Posterior vena cava (tissue), 2 donors: ENCODE measurements at regions not wholly inside any gene's neighbourhood (a gene's known extent, or its start where the extent isn't known, plus 50 kb on each side); places are given as distances from the start of the nearest gene placed in this dataset.

Experiments
- DNase-seq: peaks from one replicate; pipeline ENCODE4 v3.0.0-alpha.2; 2020; ENCODE audit warnings: low spot score
- intact Hi-C, 2 donors: fragments of 100-400 bp; cut with DNase I; formaldehyde crosslinking; loops; one replicate each; pipeline versions ENCODE4 v1.14.1 to v1.14.2; 2022 to 2023
- donor health status: DM: yes; HTN: yes; CAD: no.
- donor health status: DM: yes; HTN: yes; CAD: no.

DNA sequence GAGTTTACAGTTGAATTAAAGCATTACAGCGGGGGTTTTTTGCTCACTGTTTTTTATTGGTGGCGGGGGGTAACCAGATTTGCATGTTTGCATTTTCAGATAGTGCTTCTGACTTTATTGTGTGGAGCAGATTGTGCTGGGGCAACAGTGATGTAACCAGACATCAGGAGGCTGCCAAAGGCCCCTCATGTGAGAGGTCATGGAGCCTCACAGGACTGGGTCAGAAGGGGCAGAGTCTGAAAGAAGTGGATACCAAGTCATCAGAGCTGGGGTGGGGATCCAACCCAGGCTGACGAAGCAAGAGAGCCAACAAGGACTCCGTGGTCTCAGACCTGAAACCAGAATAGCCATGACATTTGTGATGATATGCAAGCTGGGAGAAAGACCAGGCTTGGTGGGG lies 259.4 kb upstream of the TAS2R1 start:
- intact Hi-C loops = no loop called here
- DNase-seq = no peak

DNA sequence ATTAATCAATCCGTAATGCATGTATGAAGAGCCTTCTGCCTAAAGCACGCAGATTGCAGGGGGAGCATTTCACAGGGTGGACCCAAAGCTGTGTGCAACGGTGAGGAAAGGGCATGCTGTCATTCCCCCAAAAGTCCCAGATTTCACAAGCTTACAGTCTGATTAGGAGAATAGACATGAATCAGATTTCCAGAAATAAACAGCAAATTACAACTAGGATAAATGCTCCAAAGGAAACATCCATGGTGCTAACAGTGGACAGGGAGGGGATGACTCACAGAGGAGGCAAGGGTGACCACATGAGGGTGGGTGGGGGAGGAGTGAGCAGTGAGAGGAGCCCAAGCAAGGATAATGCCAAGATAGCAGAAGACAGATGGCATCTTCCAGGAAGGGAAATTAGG lies 258.4 kb upstream of the TAS2R1 start:
- intact Hi-C loops = no loop called here
- no peak for DNase-seq

DNA sequence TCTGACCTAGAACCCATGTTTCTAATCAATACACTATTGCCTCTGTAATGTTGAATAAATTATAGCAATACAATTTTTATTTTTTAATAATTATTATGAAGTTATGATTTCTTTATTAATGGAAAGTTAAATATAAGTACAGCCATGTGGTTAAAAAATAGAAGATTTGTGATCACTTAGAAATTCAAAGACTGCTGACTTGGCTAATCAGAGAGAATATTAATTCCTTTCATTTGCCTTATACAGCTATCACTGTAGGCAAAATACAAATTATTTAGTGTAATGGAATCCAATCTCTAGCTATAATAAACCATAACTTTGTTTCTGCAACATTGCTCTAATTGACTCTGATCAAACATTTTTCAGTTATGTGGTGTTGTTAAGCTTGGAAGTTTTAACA lies 255.0 kb upstream of the TAS2R1 start:
- DNase-seq = no peak
- intact Hi-C loops = no loop called here

DNA sequence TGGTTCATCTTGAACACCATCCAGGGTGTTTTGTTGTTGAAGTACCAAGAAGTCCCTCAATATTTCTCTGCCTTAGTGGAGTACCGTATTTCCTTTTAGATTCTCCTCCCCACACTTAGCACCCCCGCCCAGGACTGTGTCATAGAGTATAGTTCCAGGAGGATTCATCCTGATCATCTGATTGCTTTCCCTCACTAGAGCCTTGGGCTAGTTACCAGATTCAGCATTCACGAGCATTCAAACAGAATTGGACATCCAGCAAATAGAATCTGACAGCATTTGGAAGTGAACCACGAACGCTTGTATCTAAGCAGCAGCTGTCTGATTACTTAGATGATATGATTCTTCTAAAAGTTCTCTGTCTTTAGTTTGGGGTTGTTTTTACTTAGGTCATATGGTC lies 248.1 kb upstream of the TAS2R1 start:
- DNase-seq = no peak
- intact Hi-C loops = no loop called here

DNA sequence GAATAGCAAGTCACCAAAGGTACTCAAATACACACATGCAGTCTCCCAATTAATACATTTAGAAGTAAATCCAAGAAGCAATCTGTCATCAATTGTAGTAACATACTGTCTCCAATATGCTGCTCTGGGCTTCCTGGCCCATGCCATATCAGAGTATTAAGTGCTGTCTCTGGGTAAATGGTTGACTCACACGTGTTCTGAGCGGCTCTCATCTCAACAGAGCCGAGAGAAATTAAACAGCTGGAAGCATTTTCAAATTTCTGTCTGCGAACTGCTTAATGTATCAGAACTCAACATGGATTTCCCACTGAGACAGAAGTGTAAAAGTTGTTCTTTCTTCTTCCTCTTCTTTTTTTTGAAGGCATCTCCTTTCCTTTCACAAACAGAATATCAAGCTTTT lies 247.3 kb upstream of the TAS2R1 start:
- DNase-seq = no peak

DNA sequence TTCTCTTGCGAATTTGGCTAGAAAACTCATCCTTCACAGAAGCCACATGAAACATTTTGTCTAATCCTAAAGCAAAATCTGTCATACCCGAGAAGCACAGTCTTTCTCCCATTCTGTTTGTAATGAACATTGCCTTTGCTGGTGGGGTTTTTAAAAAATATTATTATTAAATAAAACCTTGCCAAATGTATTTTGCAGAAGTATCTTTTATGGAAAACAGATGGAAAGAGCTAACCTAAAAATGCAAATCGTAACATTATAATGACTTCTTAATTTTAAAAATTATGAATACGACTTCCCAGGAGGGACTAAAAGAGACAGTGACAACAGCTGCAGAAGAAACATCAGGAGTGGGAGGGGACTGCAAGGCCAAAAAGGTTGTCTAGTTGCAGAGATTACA lies 246.3 kb upstream of the TAS2R1 start:
- DNase-seq = no peak
- intact Hi-C loops = no loop called here

More for the DNA sequence above, 247.3 kb upstream of the TAS2R1 start:
- intact Hi-C loops = no loop called here

DNA sequence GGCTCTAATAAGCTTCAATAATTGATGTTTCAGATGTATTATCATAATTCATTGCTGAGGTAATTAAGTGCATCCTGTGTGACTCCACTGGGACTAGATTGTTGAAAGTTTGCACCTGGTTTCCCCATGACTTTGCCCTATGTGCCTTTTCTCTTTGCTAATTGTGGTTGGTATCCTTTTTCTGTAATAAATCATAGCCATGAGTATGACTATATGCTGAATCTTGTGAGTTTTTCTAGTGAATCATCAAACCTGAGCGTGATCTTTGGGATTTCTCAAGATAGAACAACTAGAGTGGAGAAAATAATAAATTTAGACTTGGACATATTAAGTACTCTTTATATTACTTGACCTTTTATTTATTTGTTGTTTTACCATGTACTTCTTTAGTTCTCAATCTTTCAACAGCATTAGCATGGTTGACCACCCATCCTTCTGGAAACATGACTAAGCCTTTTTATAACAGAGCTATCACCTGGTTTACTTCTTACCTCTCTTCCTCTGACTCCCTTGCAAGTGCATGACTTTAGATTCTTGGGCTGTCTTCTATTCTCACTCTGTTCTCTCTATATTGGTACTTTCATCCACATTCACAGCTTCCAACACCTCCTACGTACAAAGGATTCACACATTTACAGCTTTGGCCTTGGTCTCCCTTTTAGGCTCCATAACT lies 239.6 kb upstream of the TAS2R1 start:
- DNase-seq = no peak
- intact Hi-C loops = no loop called here

DNA sequence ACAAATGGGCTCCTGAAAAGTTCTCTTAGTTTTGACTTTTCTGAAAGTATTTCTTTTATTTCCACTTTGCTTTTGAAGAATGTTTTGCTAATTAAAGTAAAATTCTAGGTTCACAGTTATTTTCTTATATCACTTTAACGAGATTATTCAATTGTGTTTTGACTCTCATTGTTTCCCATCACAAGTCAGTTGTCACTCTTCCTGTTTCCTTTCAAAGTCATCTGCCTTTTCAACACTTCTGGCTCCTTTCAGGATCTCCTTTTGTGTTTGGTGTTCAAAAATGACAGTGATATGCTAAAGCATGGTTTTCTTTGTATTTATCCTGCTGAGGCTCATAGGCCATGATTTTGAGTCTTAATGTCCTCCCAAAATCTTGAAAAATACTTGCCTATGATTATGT lies 235.4 kb upstream of the TAS2R1 start:
- intact Hi-C loops = no loop called here
- no peak for DNase-seq

DNA sequence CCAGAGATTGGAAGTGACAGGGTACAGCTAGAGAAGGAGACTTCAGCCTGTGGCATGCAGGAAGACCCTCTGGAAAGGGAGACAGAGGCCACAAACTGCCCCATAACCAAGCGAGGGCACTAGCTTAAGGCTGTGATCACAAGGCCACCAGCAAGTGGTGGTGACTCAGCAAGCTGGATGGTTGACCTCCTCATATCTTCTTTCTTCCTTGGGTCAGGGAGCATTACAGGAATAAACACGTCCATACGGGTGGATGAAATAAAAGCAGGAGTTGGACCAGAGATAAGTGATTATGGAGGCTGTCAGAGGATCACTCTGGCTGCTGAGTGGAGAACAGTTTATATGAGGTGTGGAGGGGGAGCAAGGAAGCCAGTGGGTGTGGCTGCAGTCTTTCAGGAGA lies 234.6 kb upstream of the TAS2R1 start:
- intact Hi-C loops = loop anchor here in 1 of 2 donors (5.0 kb wide), 1 partner anchor 468 kb away; no protein-coding TSS in a partner anchor
- no peak for DNase-seq

DNA sequence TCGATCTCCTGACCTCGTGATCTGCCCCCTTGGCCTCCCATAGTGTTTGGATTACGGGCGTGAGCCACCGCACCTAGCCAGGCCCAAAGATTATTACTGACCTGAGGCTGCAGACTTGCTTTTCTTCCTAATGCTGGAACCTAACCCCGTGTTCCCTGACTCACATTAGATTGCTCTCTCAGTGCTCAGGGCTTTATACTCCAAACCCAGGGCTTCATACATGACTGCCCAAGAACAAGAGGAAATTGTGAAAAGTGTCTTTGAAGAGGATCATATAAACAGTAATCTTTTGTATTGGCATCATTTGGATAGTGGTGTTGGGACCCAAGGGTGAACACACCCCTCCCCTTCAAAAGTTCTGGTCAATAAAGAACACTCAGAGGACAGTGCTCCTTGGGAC lies 233.3 kb upstream of the TAS2R1 start:
- intact Hi-C loops = loop anchor here in 1 of 2 donors (5.0 kb wide), 1 partner anchor 469 kb away; no protein-coding TSS in a partner anchor
- DNase-seq = no peak

DNA sequence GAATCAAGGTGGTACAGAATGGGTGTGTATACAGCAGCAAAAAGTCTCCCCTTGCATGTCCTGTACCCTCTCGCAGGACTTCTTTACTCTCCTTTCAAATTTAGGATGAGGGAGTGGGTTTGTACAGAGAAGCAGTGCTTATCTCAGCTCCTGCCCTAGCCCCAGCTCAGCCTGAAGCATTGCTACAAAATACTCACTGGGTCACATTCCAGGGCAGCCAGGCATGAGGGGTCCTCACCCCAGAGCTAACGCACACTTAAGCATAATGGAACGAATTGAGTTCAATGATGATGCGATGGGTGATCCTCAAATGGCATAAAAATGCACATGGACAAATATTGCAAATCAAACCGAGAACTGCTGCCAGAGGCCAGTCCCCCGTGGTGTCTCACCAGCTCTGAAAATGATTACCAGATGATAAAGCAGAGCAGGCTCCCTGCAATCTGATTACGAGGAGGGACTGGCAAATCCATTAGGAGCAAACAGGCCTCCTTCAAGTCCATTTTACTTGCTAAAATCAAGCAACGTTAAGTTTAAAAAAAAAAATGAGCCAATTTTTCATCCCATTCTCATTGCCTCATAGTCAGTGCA lies 231.6 kb upstream of the TAS2R1 start:
- no peak for DNase-seq
- intact Hi-C loops = loop anchor here in 1 of 2 donors (5.0 kb wide), 1 partner anchor 471 kb away; no protein-coding TSS in a partner anchor

DNA sequence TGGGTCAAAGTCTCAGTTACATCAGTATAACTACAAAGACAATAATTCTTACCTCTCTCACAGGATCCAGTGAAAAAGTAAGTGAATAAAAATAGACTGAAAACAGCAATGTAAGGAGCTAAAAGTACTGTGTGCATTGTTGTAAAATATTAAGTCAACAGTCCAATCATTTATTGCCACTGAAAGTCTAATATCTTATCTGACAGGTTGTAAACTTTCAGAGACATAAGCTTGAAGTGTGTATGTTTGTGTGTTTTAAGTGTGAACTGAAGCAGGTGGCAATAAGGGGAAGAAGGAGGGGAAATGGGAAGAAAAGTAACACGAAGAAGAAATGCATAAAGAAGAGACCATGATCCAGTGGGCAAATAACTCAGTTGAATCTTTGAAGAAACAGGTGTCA lies 229.7 kb upstream of the TAS2R1 start:
- intact Hi-C loops = loop anchor here in 1 of 2 donors (5.0 kb wide), 1 partner anchor 472 kb away; no protein-coding TSS in a partner anchor
- no peak for DNase-seq

DNA sequence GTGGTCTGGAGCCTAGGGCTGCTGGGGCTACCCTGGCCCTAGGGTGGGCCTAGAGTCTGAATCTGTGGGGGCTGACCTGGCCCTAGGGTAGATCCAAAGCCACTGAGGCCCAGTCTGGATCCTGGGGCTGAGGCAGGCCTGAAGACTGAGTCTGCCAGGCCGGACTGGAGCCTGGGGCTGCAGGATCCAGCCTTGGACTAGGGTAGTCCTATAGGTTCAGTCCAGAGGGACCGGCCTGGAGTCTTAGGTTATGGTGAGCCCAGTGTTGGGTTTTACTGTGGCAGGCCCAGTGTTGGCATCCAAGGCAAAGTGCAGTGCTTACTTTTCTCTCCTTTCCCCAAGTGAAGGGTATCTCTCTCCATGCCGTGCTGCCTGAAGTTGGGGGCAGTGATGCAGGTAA lies 227.9 kb upstream of the TAS2R1 start:
- intact Hi-C loops = no loop called here
- no peak for DNase-seq

DNA sequence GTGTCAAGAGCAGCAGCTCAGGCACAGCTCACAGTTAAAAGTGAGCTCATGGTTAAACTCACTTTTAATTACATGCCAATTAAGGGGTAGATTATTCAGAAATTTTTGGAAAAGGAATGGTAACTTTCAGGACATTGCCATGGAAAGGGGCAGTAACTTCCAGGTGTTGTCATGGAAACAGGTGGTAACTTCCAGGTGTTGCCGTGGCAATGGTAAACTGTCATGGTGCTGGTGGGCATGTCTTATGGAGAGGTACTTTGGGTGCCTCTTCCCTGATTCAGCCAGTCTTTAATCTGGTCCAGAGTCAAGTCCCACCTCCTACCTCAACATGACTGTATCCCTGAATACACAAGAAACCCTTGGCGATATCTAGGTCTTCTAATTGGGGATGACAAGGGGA lies 223.2 kb upstream of the TAS2R1 start:
- intact Hi-C loops = no loop called here
- DNase-seq = no peak

DNA sequence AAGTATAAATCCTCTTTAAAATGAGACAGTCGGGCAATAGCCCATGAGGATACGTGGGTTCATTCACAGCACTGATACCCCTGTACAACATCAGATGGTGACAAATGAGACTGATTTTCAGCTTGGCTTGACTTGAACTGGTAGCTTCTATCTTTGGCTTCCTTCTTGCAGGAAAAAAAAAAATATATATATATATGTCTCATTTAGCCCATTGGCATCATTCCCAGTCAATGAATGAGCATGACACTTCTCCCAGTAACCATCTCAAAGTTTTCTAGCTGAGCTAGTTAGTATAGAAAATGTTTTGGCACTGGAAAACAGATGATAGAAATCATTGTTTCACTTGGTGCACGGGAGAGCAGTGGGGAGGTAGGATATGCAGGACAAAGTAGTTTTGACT lies 222.5 kb upstream of the TAS2R1 start:
- intact Hi-C loops = no loop called here

DNA sequence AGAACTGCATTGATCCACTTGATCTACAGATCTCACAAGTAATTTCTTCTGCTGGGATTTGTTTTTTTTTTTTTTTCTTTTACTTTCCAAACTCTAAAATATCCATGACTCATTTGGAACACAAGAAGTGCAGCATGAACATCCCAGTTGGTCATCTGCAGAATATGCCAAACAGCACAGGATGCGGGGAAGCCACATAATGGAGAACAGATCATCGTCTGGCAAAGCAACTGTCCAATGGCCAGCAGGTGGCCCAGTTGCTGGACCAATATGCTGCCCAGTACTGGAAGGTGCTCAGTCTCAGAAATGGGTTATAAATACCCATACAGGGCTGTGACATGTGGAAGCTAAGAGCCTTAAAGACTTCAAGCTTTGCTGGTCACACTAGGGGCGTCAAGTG lies 221.3 kb upstream of the TAS2R1 start:
- DNase-seq = no peak
- intact Hi-C loops = no loop called here

More for the DNA sequence above, 222.5 kb upstream of the TAS2R1 start:
- DNase-seq = no peak

DNA sequence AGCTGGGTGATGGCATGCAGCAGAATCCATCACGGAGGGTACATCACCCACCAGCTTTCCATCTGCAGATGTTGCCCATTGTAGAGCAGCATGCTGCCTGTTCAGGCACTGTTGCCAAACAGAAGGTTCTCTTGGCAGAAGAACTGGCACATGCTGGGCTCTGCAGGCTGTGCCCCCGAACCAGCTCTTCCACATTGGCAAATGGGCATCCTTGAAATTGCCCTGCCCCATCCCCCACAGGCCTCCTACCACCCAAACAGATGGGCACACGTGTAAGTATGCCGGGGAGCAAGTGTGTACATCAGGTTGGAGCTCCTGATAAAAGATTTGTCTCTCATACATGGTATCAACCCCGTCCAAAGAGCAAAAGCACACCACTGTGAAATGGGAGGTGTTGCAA lies 220.3 kb upstream of the TAS2R1 start:
- intact Hi-C loops = no loop called here
- no peak for DNase-seq

DNA sequence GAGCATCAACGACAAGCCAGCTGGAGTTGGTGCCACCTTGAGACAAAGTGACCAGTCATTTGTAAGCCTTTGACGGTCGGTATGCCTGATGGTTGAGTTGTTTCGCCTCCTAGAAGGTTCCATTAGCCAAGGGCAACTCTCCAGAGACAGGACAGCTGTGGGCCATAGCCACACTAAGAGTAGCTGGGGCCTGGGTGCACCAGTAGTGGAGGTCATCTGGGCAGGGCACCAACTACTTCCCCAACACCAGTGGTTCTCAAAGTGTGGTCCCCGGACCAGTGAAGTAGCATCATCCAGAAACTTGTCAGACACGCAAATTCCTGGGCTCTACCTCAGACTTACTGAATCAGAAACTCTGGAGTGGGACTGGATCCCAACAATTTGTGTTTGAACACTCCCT lies 217.5 kb upstream of the TAS2R1 start:
- intact Hi-C loops = no loop called here
- DNase-seq = no peak

DNA sequence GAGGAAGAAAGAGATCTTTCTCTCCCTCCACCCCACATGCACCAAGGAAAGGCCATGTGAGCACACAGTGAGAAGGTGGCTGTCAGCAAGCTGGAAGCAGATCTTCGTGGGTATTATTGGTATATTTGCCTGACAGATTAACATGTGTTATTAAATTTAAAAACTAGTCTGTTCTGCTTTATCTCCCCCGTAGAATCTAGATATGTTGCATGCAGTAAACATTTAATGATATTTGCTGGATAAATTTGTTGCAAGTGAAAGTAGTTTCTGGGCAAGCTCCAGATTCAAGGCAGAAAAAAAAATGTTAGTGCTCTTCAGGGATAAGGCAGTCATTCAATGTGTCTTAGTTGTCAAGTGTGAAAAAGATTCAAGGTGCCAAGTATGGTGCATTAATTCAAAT lies 215.0 kb upstream of the TAS2R1 start:
- no peak for DNase-seq
- intact Hi-C loops = no loop called here

DNA sequence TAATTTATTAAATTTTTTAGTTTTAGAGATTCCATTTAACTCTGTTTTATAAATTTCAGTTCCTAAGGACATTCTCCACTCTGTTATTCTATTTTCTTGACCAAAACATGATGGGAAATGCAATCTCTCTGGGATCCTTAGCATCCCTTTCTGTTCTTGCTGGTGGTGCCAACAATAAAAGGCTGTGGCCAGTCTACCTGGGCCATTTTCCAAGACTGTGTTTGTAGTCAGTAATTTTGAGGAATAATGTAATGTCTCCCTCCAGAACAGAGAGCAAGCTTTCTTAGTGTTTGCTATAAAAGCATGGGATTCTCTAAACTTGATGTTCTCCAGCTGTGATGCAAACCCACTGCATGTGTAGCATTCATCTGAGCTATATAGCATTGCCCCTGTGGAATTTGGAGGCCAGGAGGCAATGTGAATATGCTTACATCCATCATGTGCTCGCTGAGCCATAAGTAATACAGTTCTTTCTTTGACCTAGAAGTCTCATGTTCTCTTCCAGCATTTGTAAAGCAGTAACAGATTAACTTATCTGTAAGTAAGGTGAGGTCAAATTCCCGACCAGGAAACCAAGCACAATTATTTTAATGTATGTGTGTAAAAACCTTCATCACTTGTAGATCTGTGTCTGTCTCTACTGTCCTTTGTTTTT lies 211.5 kb upstream of the TAS2R1 start:
- intact Hi-C loops = no loop called here
- no peak for DNase-seq

DNA sequence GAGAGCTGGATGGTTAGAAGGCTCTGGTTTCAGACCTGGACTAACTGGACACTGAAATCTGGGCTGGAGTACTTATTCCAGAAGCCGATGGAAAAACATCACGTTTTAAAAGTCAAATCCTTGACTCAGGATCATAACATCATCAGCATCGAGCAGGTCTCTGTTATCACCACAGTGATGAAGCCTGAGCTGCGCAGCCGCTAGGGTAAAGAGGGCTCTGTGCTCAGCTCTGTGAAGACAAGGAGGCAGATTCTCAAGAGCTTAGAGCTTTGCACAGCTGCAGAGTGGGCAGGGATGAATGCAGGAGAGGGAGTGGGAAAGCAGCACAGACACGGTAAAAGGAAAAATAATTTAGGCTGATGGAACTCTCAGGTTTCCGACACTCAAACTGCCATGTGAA lies 208.8 kb upstream of the TAS2R1 start:
- intact Hi-C loops = loop anchor here in 1 of 2 donors (5.0 kb wide), 1 partner anchor 1257 kb away; no protein-coding TSS in a partner anchor
- no peak for DNase-seq
